Panc1 (cell line): ENCODE measurements at regions not wholly inside any gene's neighbourhood (a gene's known extent, or its start where the extent isn't known, plus 50 kb on each side); places are given as distances from the start of the nearest gene placed in this dataset.

Experiments
- CTCF ChIP-seq: fragments of 450-650 bp; IDR thresholded peaks from 2 replicates; pipeline ENCODE4 v1.5.1; 2017; ENCODE audit warnings: mild to moderate bottlenecking
- POLR2AphosphoS5 ChIP-seq: IDR thresholded peaks from 2 replicates; pipeline ENCODE4 v1.6.1; 2012; ENCODE audit warnings: mild to moderate bottlenecking, low read depth, low read length, moderate library complexity
- REST ChIP-seq, 2 experiments: IDR thresholded peaks; 2 replicates each; pipeline ENCODE4 v1.6.1; 2011 to 2012; ENCODE audit warnings: low read depth in 2 of 2, control low read depth in 1 of 2, low read length in 1 of 2, mild to moderate bottlenecking in 1 of 2, moderate library complexity in 1 of 2; ENCODE audit not compliant: insufficient read depth in 1 of 2
- SIN3A ChIP-seq: IDR thresholded peaks from 2 replicates; pipeline ENCODE4 v1.6.1; 2012; ENCODE audit warnings: low read depth, mild to moderate bottlenecking, low read length, moderate library complexity, borderline replicate concordance; ENCODE audit not compliant: insufficient read depth
- TCF7L2 ChIP-seq: IDR thresholded peaks from 2 replicates; pipeline ENCODE4 v1.6.1; 2011; ENCODE audit warnings: mild to moderate bottlenecking, low read depth, low read length, inconsistent platforms

- TF ChIP-seq CTCF: no peak
- TF ChIP-seq REST (IDR thresholded peaks at IDR 0.05; ENCODE audit: insufficient read depth in 1 of 2, low read depth in 2 of 2, low read length in 1 of 2): no peak
- no peak for TF ChIP-seq POLR2AphosphoS5
- TF ChIP-seq SIN3A: no peak
- TF ChIP-seq TCF7L2: no peak
Observed at GRCh38 chr12:118586433-118586832, 210.1 kb downstream of the SUDS3 start.
